HG03521 (cell line): ENCODE measurements at regions not wholly inside any gene's neighbourhood (a gene's known extent, or its start where the extent isn't known, plus 50 kb on each side); places are given as distances from the start of the nearest gene placed in this dataset.

Source experiments
- ATAC-seq: cut with Tn5 transposase; IDR thresholded peaks from one replicate; pipeline ENCODE4 v1.9.1; 2021; ENCODE audit warnings: mild to moderate bottlenecking, moderate library complexity; ENCODE audit not compliant: unreplicated experiment

DNA sequence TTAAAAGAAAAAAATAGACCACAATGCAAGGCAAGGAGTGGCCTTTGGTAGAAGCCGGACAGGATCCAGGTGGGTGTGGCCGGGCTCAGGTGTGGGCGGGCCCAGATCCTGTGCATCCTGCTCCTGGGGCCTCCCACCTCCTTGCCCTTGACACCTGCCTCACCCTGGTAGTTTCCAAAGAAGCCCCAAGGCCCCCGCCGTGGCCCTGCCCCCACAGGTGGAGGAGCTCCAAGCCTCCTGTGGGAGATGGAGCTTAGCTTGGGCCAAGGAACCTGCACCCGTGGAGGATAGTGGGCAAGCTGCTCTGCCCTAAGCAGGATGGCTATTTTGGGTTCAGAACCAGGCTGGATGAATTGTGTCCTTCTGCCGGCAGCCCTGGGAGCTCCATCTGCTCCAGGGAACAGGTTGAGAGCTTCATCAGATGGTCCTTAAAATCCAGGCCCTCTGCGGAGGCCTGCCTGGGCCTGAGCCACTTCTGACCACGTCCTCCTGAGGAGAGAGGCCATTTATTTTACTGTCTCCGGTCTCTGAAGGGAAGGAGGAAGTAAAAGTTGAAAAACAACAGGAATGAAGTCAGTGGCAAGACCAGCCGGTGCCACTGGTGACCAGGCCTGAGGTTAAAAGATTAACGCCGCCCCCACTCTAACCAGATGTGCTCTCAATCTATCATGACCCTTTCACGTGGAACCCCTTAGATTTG, 53.9 kb upstream of the KLF13 start:
- no peak for ATAC-seq

DNA sequence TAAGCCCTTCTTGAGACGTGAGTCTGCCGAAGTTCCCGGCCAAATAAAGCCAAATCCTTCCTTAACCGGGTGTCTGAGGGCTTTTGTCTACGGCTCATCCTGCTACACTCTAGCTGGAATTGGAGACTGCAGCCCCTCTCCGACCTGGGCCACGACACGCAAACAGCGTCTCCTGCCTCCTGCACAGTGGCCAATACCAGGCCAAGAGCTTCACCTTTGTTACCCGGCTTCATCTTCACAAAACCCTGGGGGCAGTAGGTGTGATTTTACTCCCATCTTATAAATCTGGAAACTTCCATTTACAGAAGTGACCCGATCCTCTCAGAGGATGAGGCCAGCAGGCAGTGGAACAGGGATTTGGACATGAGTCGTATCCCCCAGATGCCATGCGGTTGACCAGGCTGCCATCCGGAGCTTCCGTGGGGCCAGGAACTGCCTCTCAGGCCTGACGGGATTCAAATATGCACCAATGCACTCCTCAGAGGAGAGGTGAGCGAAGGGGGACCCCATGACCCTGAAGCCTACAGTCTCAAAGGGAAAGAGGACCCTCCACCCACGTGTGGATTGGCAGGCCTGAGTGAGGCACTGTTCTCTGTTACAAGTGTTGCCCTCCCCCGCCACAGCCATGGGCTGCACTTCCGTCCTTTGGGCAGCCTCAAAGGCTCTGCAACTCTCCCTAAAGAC, 53.2 kb upstream of the KLF13 start:
- ATAC-seq = no peak

DNA sequence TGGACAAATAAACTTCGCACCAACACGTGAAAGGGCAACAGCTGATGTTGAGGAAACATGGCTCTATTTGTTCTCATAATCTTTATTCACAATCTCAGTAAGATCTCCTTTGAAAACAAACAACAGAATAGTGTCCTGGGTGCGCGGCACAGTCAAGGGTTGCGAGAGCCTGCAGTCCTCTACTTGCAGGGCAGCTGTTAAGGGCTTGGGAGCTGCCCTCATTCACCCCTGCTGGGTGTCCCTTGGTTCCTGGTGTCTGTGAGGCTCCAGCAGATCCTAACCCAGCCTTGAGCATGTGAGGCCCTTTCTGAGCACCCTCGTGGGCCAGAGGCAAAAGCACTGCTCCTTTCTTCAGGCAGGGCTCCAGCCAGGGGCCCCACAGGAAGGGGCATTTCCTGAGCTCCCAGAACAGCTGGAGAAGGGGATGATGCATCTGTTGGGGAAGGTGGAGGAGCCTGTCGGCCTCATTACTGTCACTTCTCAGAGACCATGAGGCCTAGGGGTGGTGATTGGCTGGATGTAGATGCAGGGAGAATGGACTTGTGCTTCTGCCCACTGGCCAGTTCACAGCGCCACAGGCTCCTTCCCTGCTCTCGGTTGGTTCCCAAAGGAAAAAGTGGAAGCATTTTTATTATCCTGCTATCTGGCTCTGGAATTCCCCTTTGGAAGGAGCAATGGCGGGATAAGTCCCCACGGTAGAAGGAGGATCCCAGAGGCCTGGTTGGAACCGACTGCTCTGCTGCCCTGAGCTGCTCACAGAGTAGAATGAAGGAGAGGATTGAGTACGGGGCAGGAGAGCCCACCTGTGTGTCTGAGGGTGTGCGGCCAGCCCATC, 51.9 kb upstream of the KLF13 start:
- ATAC-seq = no peak

DNA sequence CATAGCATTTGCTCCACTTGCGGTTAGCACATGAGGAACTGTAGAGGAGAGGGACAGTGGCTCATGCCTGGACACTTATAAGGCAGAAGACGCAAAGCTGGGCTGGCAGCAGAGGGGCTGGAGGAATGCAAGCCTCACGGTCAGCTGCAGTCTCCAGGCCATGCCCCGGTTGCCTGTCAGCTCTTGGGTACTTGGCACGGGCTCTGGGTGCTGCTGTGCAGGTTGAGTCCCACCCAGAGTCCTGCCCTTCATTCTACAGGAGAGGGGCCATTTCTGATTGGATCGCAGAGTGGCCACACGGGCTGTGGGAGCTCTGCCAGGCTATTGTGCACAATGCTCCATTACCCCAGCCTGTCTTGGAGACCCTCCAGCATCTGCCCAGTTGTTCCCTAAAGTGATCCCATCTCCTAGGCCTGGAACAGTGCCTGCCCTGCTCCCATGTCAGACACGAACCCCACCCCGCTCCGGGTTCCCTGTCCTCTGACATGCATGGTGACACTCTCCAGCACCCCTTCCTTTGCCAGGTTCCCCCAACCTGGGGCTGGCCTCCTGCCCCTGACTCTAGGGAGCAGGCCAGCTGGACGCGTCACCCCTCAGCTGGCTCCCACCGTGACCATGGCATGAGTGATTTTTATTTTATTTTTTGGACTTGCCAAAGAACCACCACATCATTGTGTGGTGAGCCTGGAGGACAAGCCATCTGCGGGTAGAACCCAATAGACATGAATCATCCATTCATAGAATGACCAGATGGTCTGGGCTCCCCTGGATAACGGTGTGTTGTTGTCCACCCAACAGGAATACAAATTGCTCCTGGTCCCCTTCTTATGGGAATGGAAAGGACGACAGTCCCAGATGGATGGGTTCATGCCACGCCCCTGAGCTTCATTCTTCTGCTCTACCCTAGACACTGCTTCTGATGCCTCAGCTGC, 51.0 kb upstream of the KLF13 start:
- ATAC-seq = no peak

DNA sequence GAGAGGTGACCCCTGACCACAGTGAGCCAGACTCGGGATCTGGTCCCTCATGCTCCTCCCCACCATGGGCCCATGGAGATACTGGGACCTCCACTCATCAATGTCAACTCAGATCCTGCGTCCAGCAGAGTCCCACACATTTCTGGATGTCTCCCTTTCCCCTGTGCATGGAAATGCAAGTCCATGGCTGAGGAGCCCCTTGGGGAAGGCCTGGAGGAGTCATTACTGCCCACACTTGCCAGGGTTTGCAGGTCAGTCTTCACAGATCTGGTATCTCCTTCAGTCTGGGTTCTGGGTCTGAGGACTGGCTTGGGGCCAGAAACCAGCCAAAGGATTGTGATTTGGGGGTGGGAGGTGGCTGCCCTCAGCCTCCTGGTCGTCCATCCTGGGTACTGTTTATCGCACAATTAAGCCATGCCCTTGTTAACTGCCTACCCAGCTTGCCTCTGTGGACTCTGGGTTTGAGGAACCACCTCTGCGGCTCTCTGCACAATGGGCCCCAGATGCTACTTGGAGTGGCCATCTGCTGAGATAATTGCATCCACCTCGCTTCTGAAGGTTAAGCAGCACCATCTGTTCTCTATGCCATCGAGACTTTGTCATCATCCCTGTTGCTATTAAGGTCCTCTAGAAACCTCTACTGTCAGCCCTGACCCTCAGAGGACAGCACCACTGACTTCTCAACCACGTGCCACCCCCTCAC, 49.9 kb upstream of the KLF13 start:
- ATAC-seq = no peak
